ENCODE measurements at regions not wholly inside any gene's neighbourhood (a gene's known extent, or its start where the extent isn't known, plus 50 kb on each side); places are given as distances from the start of the nearest gene placed in this dataset.

DNA sequence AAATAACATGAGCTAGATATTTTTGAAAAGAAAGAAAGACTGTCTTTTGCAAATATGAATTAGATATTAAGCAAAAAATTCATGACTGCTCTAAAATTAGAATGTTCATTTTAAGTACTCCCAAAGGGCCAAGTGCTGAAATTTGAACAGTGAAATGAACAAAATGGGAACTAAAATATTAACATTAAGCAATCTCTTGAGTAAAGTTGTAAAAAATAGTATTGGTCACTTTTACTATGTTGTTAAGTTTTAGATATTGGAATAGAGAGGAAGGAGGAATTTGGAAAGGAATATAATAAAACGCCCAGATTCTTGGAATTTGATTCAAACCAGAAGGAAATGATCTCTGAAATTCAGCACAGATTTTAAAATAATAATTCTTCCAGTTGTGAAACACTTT, 125.9 kb upstream of the ANK2 start:
- Histone ChIP-seq H3K4me3 (ENCODE audit: low read length in 2 of 2) (no peak overlapping the region), H3K9me3 (ENCODE audit: control insufficient read depth, low read length) (no peaks in the 10 kb centered on the region), H3K27ac (ENCODE audit: low read depth in 1 of 2, low read length in 2 of 2) (no peak overlapping the region), H3K27me3 (ENCODE audit: control insufficient read depth in 1 of 2, insufficient read depth in 2 of 2, low read length in 1 of 2) (no peaks in the 10 kb centered on the region), H3K36me3 (ENCODE audit: control insufficient read depth in 1 of 2, insufficient read depth in 2 of 2, low read length in 1 of 2) (no peaks in the 10 kb centered on the region), H3K4me1 (ENCODE audit: control insufficient read depth in 1 of 2, insufficient read depth in 2 of 2, low read length in 2 of 2) (no peaks in the 10 kb centered on the region)
- 7 to 10% methylated on average over 1 of the region's 1 CpG for WGBS, 2 donors
- DNase-seq (no peak), ATAC-seq (ENCODE audit: low FRiP score) (peak; percentile 70)
- intact Hi-C loops (cut with DNase I): no loop called here

DNA sequence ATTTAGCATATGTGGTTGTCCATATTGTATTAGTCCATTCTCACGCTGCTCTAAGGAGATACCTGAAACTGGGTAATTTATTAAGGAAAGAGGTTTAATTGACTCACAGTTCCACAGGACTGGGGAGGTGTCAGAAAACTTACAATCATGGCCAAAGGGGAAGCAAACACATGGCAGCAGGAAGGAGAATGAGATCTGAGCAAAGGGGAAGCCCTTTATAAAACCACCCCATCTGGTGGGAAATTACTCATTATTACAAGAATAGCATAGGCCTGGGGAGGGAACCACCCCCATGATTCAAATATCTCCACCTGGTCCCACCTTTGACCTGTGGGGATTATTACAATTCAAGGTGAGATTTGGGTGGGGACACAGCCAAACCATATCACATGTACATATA, 122.6 kb upstream of the ANK2 start:
- intact Hi-C loops (cut with DNase I): no loop called here
- ATAC-seq (ENCODE audit: low FRiP score): no peak
- H3K4me1 ChIP-seq (ENCODE audit: control insufficient read depth in 1 of 2, insufficient read depth in 2 of 2, low read length in 2 of 2): no peaks in the 10 kb centered on the region
- no peak overlapping the region for H3K27ac ChIP-seq (ENCODE audit: low read depth in 1 of 2, low read length in 2 of 2)
- no peaks in the 10 kb centered on the region for H3K9me3 ChIP-seq (ENCODE audit: control insufficient read depth, low read length)
- WGBS, 2 donors: 88 to 96% methylated on average over 1 of the region's 1 CpG
- DNase-seq: no peak
- H3K36me3 ChIP-seq (ENCODE audit: control insufficient read depth in 1 of 2, insufficient read depth in 2 of 2, low read length in 1 of 2): no peaks in the 10 kb centered on the region
- H3K27me3 ChIP-seq (ENCODE audit: control insufficient read depth in 1 of 2, insufficient read depth in 2 of 2, low read length in 1 of 2): no peaks in the 10 kb centered on the region
- H3K4me3 ChIP-seq (ENCODE audit: low read length in 2 of 2): no peak overlapping the region

DNA sequence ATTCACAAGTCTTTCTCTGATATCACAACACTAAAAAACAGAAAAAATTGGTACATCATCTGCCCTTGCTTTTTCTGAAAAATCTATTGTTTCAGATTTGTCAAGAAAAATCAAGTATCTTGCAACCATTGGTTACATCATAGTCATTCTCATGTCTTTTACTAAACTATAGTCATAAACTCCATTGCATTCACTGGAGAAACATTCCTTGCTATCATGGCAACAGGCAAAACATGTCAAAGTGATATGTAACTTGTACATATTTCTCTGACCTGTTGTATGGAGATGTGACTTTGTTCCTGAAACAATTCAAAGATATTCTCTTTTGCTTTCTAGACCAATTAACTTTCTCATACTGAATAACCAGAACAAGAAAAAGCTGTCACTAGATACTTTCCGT, 121.9 kb upstream of the ANK2 start:
- Histone ChIP-seq H3K36me3 (ENCODE audit: control insufficient read depth in 1 of 2, insufficient read depth in 2 of 2, low read length in 1 of 2) (no peaks in the 10 kb centered on the region), H3K9me3 (ENCODE audit: control insufficient read depth, low read length) (no peaks in the 10 kb centered on the region), H3K27ac (ENCODE audit: low read depth in 1 of 2, low read length in 2 of 2) (no peak overlapping the region), H3K4me1 (ENCODE audit: control insufficient read depth in 1 of 2, insufficient read depth in 2 of 2, low read length in 2 of 2) (no peaks in the 10 kb centered on the region), H3K27me3 (ENCODE audit: control insufficient read depth in 1 of 2, insufficient read depth in 2 of 2, low read length in 1 of 2) (no peaks in the 10 kb centered on the region), H3K4me3 (ENCODE audit: low read length in 2 of 2) (no peak overlapping the region)
- intact Hi-C loops (cut with DNase I): no loop called here
- WGBS, 2 donors: 56 to 64% methylated on average over 1 of the region's 1 CpG
- DNase-seq: no peak
- no peak for ATAC-seq (ENCODE audit: low FRiP score)

DNA sequence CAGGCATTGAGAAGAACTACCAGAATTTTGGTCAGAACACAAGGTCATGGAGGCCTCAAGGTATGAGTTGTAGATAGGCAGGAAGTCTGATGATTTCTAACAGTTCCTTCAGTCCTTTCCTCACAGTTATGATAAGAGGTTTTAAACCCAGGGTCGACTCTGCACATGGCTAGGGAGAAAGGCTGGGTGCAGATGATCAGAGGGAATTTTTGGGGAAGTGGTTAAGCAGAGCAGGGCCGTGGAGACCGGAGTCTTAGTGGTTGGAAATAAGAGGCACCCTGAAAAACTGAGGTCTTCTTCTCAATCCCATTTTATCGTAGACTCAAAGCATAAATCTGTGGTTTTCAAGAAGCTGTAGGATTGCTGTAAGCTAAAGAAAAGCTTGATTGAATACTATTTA, 118.5 kb upstream of the ANK2 start:
- Histone ChIP-seq H3K36me3 (ENCODE audit: control insufficient read depth in 1 of 2, insufficient read depth in 2 of 2, low read length in 1 of 2) (no peaks in the 10 kb centered on the region), H3K4me1 (ENCODE audit: control insufficient read depth in 1 of 2, insufficient read depth in 2 of 2, low read length in 2 of 2) (no peaks in the 10 kb centered on the region), H3K27ac (ENCODE audit: low read depth in 1 of 2, low read length in 2 of 2) (no peak overlapping the region), H3K9me3 (ENCODE audit: control insufficient read depth, low read length) (no peaks in the 10 kb centered on the region), H3K27me3 (ENCODE audit: control insufficient read depth in 1 of 2, insufficient read depth in 2 of 2, low read length in 1 of 2) (no peaks in the 10 kb centered on the region), H3K4me3 (ENCODE audit: low read length in 2 of 2) (no peak overlapping the region)
- intact Hi-C loops (cut with DNase I): no loop called here
- no peak for DNase-seq
- WGBS, 2 donors: 78 to 87% methylated on average over 4 of the region's 4 CpGs
- no peak for ATAC-seq (ENCODE audit: low FRiP score)

DNA sequence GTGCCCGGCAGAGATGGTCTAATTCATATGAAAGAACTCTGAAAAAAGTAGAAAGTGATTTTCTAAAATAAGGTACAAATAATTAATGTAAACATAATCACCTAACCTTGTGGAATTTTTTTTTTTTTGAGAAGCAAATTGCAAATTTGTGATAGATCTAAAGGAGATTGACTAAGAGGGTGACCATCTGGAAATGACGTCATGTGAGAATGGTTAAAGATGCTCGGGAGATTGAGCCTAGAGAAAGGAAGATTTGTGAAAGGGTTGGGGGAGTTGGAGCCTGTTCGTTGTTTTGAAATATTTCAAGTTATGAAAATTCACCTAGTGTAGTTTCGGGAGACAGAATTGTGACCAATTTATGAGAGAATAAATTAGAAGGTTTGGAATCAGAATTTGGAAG, 115.7 kb upstream of the ANK2 start:
- Histone ChIP-seq H3K27ac (ENCODE audit: low read depth in 1 of 2, low read length in 2 of 2) (no peak overlapping the region), H3K36me3 (ENCODE audit: control insufficient read depth in 1 of 2, insufficient read depth in 2 of 2, low read length in 1 of 2) (no peaks in the 10 kb centered on the region), H3K4me1 (ENCODE audit: control insufficient read depth in 1 of 2, insufficient read depth in 2 of 2, low read length in 2 of 2) (no peaks in the 10 kb centered on the region), H3K4me3 (ENCODE audit: low read length in 2 of 2) (no peak overlapping the region), H3K9me3 (ENCODE audit: control insufficient read depth, low read length) (no peaks in the 10 kb centered on the region), H3K27me3 (ENCODE audit: control insufficient read depth in 1 of 2, insufficient read depth in 2 of 2, low read length in 1 of 2) (no peaks in the 10 kb centered on the region)
- 76 to 83% methylated on average over 5 of the region's 5 CpGs for WGBS, 2 donors
- intact Hi-C loops (cut with DNase I): loop anchor here in 1 of 2 donors (2.0 kb wide), 1 partner anchor 171 kb away; no protein-coding TSS in a partner anchor
- DNase-seq: no peak
- no peak for ATAC-seq (ENCODE audit: low FRiP score)

- Histone ChIP-seq H3K36me3 (ENCODE audit: control insufficient read depth in 1 of 2, insufficient read depth in 2 of 2, low read length in 1 of 2) (no peaks in the 10 kb centered on the region), H3K4me1 (ENCODE audit: control insufficient read depth in 1 of 2, insufficient read depth in 2 of 2, low read length in 2 of 2) (no peaks in the 10 kb centered on the region), H3K27ac (ENCODE audit: low read depth in 1 of 2, low read length in 2 of 2) (no peak overlapping the region), H3K4me3 (ENCODE audit: low read length in 2 of 2) (no peak overlapping the region), H3K9me3 (ENCODE audit: control insufficient read depth, low read length) (no peaks in the 10 kb centered on the region), H3K27me3 (ENCODE audit: control insufficient read depth in 1 of 2, insufficient read depth in 2 of 2, low read length in 1 of 2) (no peaks in the 10 kb centered on the region)
- WGBS, 2 donors: 0 to 1% methylated on average over 1 of the region's 1 CpG
- peak; percentile 69 for ATAC-seq (ENCODE audit: low FRiP score)
- intact Hi-C loops (cut with DNase I): loop anchor here (5.0 kb wide), 3 partner anchors 171 to 306 kb away; partner anchors contain the start of genes LARP7 (in 1 of the 2) and ZGRF1 (in 1 of the 2)
- no peak for DNase-seq
Measured at GRCh38 chr4:112938461-112939058, 110.9 kb upstream of the ANK2 start.

- ATAC-seq (ENCODE audit: low FRiP score) (no peak), DNase-seq (no peak)
- WGBS, 2 donors: 87 to 89% methylated on average over 4 of the region's 4 CpGs
- H3K27me3 ChIP-seq (ENCODE audit: control insufficient read depth in 1 of 2, insufficient read depth in 2 of 2, low read length in 1 of 2): no peaks in the 10 kb centered on the region
- no peak overlapping the region for H3K27ac ChIP-seq (ENCODE audit: low read depth in 1 of 2, low read length in 2 of 2)
- no peaks in the 10 kb centered on the region for H3K36me3 ChIP-seq (ENCODE audit: control insufficient read depth in 1 of 2, insufficient read depth in 2 of 2, low read length in 1 of 2)
- H3K4me3 ChIP-seq (ENCODE audit: low read length in 2 of 2): no peak overlapping the region
- peaks cover under 1% of the 10 kb centered on the region for H3K9me3 ChIP-seq (ENCODE audit: control insufficient read depth, low read length)
- intact Hi-C loops (cut with DNase I): loop anchor here (5.0 kb wide), 3 partner anchors 173 to 308 kb away; partner anchors contain the start of genes LARP7 (in 1 of the 2) and ZGRF1 (in 1 of the 2)
- no peaks in the 10 kb centered on the region for H3K4me1 ChIP-seq (ENCODE audit: control insufficient read depth in 1 of 2, insufficient read depth in 2 of 2, low read length in 2 of 2)
Measured at GRCh38 chr4:112939901-112940300, 109.6 kb upstream of the ANK2 start.

DNA sequence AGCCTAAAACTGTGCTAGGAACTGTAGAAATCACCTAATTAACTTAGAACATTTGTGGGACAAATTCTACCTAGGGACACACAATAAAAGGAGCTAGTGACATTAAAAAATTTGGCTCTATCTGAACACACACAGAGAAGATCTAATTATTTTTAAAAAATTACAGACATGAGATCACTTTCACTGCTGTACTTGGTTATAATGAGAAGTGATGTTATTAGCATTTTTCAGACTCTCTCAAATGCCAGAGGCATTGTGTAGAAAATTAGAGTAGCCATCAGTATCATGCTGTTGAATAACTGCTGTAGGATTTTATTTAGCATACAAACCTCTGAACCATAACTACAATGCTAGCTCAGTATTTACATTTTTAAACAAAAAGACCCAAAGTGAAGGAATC, 109.1 kb upstream of the ANK2 start:
- intact Hi-C loops (cut with DNase I): no loop called here

DNA sequence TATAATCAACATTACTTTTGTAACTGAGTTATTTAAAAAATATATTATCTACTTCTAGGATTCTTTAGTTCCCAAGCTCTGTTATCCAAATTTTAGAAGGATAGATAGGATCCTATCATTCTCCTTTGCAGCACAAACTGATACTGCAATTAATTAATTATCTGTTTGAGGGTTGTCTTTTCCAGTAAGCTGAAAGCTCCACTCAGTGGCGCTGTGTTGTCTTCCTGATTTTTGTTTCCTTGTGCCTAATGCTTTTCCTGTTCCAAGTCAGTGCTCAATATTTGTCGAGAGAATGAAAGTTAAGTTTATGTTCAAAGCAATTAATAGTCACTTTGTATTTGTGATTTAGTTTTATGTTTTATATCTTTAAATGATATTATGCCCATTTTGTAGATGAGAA, 107.4 kb upstream of the ANK2 start:
- intact Hi-C loops (cut with DNase I): no loop called here
- DNase-seq: no peak
- no peak for ATAC-seq (ENCODE audit: low FRiP score)
- no peak overlapping the region for H3K27ac ChIP-seq (ENCODE audit: low read depth in 1 of 2, low read length in 2 of 2)
- H3K4me3 ChIP-seq (ENCODE audit: low read length in 2 of 2): no peak overlapping the region
- H3K36me3 ChIP-seq (ENCODE audit: control insufficient read depth in 1 of 2, insufficient read depth in 2 of 2, low read length in 1 of 2): no peaks in the 10 kb centered on the region
- no peaks in the 10 kb centered on the region for H3K27me3 ChIP-seq (ENCODE audit: control insufficient read depth in 1 of 2, insufficient read depth in 2 of 2, low read length in 1 of 2)
- H3K4me1 ChIP-seq (ENCODE audit: control insufficient read depth in 1 of 2, insufficient read depth in 2 of 2, low read length in 2 of 2): no peaks in the 10 kb centered on the region
- peaks cover 1% of the 10 kb centered on the region for H3K9me3 ChIP-seq (ENCODE audit: control insufficient read depth, low read length)
- 89 to 90% methylated on average over 2 of the region's 2 CpGs for WGBS, 2 donors

More for the DNA sequence above, 109.1 kb upstream of the ANK2 start:
- H3K36me3 ChIP-seq (ENCODE audit: control insufficient read depth in 1 of 2, insufficient read depth in 2 of 2, low read length in 1 of 2): no peaks in the 10 kb centered on the region
- H3K27me3 ChIP-seq (ENCODE audit: control insufficient read depth in 1 of 2, insufficient read depth in 2 of 2, low read length in 1 of 2): no peaks in the 10 kb centered on the region
- H3K4me3 ChIP-seq (ENCODE audit: low read length in 2 of 2): no peak overlapping the region
- DNase-seq: no peak
- ATAC-seq (ENCODE audit: low FRiP score): no peak
- peaks cover 1% of the 10 kb centered on the region for H3K9me3 ChIP-seq (ENCODE audit: control insufficient read depth, low read length)
- H3K4me1 ChIP-seq (ENCODE audit: control insufficient read depth in 1 of 2, insufficient read depth in 2 of 2, low read length in 2 of 2): no peaks in the 10 kb centered on the region
- H3K27ac ChIP-seq (ENCODE audit: low read depth in 1 of 2, low read length in 2 of 2): no peak overlapping the region

All from aorta (tissue), 5 donors.